ENCODE measurements at regions not wholly inside any gene's neighbourhood (a gene's known extent, or its start where the extent isn't known, plus 50 kb on each side); places are given as distances from the start of the nearest gene placed in this dataset.

DNA sequence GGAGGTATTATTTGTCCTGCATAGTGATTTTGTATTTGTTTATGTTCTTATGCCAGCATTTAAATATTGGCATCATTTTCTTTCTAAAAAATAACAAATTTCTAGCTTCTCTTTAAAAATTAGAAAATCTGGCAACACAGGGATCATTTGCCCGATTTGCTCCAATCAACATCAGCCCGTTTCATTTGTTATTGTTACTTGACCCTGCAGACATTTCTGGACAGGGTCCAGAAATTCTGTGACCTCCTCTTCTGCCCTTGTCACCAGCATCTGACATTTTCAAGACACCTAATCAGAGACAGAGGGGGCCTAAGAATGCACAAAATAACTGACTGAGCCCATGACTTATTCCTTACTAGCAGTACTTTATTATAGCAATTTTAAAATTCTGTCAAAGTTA, 253.3 kb downstream of the MREG start:
- no peak overlapping the region for H3K4me3 ChIP-seq (replicated peaks in 1 of 2; ENCODE audit: low read depth in 2 of 2, low read length in 2 of 2)
- DNase-seq (ENCODE audit: low read depth in 2 of 2), result no peak
- TF ChIP-seq, protein P1, sequence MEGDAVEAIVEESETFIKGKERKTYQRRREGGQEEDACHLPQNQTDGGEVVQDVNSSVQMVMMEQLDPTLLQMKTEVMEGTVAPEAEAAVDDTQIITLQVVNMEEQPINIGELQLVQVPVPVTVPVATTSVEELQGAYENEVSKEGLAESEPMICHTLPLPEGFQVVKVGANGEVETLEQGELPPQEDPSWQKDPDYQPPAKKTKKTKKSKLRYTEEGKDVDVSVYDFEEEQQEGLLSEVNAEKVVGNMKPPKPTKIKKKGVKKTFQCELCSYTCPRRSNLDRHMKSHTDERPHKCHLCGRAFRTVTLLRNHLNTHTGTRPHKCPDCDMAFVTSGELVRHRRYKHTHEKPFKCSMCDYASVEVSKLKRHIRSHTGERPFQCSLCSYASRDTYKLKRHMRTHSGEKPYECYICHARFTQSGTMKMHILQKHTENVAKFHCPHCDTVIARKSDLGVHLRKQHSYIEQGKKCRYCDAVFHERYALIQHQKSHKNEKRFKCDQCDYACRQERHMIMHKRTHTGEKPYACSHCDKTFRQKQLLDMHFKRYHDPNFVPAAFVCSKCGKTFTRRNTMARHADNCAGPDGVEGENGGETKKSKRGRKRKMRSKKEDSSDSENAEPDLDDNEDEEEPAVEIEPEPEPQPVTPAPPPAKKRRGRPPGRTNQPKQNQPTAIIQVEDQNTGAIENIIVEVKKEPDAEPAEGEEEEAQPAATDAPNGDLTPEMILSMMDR (IDR thresholded peaks at IDR 0.05; ENCODE audit: low read depth, low read length), result no peak

DNA sequence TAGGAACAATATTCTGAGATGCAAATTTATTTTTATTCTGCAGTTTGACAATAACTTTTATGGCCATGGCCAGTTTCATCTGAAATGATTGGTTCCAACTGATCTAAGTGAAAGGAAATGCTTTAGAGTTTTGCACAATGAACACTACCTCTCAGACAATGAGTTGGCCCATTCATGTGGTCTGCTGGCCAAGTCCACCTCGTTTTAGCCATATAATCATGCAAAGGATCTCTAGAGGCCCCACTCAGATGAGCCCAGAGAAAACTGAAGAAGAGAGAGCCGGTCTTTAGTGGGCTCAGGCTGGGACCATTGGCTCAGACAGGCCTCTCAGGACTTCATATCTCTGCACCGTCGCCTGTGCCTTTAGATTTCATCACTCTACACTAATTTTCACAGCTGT, 254.7 kb downstream of the MREG start:
- TF ChIP-seq, protein P1 (IDR thresholded peaks at IDR 0.05; ENCODE audit: low read depth, low read length), result no peak
- DNase-seq (ENCODE audit: low read depth in 2 of 2), result peak; percentile 80 to 92
- no peak overlapping the region for H3K4me3 ChIP-seq (replicated peaks in 1 of 2; ENCODE audit: low read depth in 2 of 2, low read length in 2 of 2)

DNA sequence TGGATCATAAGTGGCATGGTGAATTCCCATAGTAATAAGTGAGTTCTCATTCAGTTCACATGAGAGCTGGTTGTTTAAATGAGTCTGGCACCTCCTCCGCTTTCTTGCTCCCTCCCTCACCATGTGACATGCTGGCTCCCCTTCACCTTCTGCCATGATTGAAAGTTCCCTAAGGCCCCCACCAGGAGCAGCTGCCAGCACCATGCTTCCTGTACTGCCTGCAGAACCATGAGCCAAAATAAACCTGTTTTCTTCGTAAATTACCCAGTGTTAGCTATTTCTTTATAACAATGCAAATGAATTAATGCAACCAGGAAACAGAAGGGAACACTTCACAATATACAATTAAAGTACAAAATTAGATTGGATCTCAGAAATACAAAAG, 257.0 kb downstream of the MREG start:
- DNase-seq (ENCODE audit: low read depth in 2 of 2), result no peak
- TF ChIP-seq, protein P1 (IDR thresholded peaks at IDR 0.05; ENCODE audit: low read depth, low read length), result no peak
- no peak overlapping the region for H3K4me3 ChIP-seq (replicated peaks in 1 of 2; ENCODE audit: low read depth in 2 of 2, low read length in 2 of 2)

DNA sequence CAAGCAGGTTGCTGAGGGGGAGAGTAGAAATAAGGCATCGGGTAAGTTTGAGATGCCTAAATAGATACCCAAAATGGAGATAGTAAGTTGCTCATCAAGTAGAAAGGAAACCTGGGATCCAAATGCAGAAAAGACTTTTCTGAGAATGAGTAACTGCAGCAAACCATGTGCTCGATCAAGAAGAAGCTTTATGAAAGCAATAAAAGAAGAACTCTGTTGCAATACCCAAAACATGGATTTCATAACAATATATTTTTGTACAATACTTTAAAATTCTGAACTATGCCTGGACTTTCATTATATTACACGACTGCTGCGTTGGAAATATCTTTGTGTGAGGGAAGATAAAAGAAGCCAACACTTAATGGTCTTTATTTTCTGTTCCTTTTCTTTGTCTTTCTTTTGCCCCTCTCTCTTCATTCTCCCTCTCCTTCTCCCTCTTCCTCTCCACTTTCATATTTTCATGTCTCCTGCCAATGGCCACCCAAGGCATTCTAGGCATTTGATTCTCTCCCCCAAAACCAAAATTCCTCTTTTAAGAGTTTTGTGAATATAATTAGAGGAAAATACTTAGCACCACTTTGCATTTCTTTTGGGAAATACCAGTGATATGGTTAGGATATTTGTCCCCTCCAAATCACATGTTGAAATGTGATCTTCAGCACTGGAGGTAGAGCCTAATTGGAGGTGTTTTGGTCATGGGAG, 257.6 kb downstream of the MREG start:
- H3K4me3 ChIP-seq (replicated peaks in 1 of 2; ENCODE audit: low read depth in 2 of 2, low read length in 2 of 2), result no peak overlapping the region
- peak in 1 of 2 donors; percentile 41 for DNase-seq (ENCODE audit: low read depth in 2 of 2)
- TF ChIP-seq, protein P1 (IDR thresholded peaks at IDR 0.05; ENCODE audit: low read depth, low read length), result no peak

DNA sequence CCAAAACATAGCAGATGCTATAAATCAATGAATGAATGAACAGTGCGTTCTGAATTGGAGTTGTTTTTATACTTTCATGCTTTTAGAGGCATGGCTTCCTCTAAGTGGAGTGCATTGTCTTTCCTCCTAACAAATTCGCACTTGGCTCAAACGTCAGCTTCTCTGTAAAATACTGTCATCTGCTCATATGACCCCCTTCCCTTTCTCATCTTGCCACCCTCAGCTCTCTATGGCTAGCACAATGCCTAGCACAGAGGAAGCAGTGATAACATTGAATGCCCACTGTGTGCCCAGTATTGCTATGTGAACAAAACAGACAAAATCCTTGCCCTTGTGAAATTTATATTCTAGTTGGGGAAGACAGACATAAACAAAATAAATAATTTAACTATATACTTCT, 258.8 kb downstream of the MREG start:
- no peak overlapping the region for H3K4me3 ChIP-seq (replicated peaks in 1 of 2; ENCODE audit: low read depth in 2 of 2, low read length in 2 of 2)

DNA sequence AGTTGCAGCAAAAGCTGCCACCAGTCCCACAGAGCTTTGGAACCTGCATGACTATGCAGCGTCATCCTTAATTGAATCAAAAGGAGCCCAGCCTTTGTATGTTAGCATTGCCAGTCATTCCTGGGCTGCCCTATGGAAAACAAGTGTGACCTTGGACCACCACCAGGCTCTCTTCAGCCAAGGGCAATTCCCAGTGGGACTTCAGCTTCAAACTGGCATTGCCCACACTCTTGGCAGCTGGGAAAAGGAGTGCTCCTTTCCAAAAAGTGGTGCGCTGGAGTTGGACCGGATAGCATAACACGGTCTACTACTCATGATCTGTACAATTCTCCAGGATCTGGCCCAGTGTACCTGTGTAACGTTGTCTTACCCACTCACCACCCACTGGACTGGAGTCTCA, 259.5 kb downstream of the MREG start:
- no peak for DNase-seq (ENCODE audit: low read depth in 2 of 2)
- TF ChIP-seq, protein P1 (IDR thresholded peaks at IDR 0.05; ENCODE audit: low read depth, low read length), result no peak
- no peak overlapping the region for H3K4me3 ChIP-seq (replicated peaks in 1 of 2; ENCODE audit: low read depth in 2 of 2, low read length in 2 of 2)

More for the DNA sequence above, 258.8 kb downstream of the MREG start:
- TF ChIP-seq, protein P1 (IDR thresholded peaks at IDR 0.05; ENCODE audit: low read depth, low read length), result no peak
- no peak for DNase-seq (ENCODE audit: low read depth in 2 of 2)

DNA sequence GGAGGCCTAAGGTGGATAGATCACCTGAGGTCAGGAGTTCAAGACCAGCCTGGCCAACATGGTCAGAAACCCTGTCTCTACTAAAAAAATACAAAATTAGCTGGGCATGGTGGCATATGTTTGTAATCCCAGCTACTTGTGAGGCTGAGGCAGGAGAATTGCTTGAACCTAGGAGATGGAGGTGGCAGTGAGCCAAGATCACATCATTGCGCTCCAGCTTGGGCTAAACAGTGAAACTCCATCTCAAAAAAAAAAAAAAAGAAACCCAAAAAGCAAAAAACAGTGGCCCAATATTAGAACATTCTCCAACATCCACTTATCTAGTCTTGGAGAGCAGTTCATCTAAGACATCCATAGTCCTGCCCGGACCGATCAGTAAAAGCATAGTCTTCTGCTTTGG, 260.4 kb downstream of the MREG start:
- TF ChIP-seq, protein P1 (IDR thresholded peaks at IDR 0.05; ENCODE audit: low read depth, low read length), result no peak
- no peak overlapping the region for H3K4me3 ChIP-seq (replicated peaks in 1 of 2; ENCODE audit: low read depth in 2 of 2, low read length in 2 of 2)
- no peak for DNase-seq (ENCODE audit: low read depth in 2 of 2)
